ENCODE measurements at regions not wholly inside any gene's neighbourhood (a gene's known extent, or its start where the extent isn't known, plus 50 kb on each side); places are given as distances from the start of the nearest gene placed in this dataset.

DNA sequence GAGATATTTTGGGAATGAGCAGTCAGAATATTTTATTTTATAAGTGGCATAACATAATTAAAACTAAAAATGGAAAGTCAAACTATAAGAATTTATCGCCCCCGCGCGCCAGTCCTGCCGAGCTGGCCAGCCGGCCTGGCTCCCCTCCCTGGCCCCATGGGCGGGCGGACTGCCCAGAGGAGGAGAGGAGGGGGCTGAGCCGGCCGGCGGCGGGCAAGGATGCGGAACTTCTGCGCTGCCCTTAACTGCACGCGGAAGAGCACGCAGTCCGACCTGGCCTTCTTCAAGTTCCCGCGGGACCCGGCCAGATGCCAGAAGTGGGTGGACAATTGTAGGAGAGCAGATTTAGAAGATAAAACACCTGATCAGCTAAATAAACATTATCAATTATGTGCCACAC is 96.8 kb downstream of the DKK1 start:
- Mint-ChIP-seq H3K4me1 (ENCODE audit: low read depth) (no peaks in the 10 kb centered on the region), H3K36me3 (ENCODE audit: insufficient read depth in 2 of 2) (peaks cover 0 to 2% of the 10 kb centered on the region in 2 donors), H3K27me3 (ENCODE audit: low read depth) (no peaks in the 10 kb centered on the region), H3K9me3 (peaks cover 3 to 7% of the 10 kb centered on the region in 2 donors), H3K27ac (no peak overlapping the region), H3K4me3 (no peak overlapping the region)
- DNase-seq (no peak), ATAC-seq (replicated peaks in 1 of 2) (no peak)

DNA sequence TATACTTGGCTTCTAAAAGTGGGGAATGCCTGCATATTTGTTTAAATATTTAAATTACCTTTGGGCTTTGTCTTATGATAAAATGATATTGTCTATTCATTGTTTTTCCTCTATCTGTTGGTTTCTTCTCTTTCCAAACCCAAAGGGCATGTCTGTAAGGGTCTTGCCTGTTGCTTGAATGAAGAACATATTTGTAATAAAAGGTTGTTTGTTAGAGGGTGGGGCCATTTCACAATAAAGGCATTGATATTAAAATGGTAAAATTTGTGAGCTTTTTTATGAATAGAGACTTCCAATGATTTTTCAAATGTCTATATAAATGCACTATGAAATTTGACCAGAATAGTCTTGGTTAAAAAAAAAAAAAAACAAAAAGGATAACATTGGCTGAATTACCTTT is 105.2 kb downstream of the DKK1 start:
- Mint-ChIP-seq H3K27me3 (ENCODE audit: low read depth) (no peaks in the 10 kb centered on the region), H3K4me1 (ENCODE audit: low read depth) (no peaks in the 10 kb centered on the region)
- ATAC-seq (replicated peaks in 1 of 2): no peak

DNA sequence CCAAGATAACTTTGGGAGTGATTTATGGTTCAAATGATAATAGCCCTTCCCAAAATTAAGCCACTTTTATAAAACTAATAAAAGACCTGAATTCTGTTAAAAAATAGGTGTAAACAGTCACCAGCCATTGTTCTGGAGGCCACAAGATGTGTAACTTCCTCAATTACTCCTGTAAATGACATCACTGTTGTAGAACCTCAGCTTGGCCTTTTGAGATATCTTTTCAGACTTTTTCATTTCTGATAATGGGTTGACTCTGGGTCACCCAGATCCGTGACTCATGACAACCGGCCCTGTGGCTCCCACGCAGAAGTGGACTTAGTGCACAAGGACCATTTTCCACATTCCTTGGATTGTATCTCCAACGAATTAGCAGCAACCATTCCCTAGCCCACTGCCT is 106.6 kb downstream of the DKK1 start:
- DNase-seq (no peak), ATAC-seq (replicated peaks in 1 of 2) (no peak)
- Mint-ChIP-seq H3K9me3 (peaks cover 2 to 4% of the 10 kb centered on the region in 2 donors), H3K36me3 (ENCODE audit: insufficient read depth in 2 of 2) (no peaks in the 10 kb centered on the region), H3K27ac (no peak overlapping the region), H3K27me3 (ENCODE audit: low read depth) (no peaks in the 10 kb centered on the region), H3K4me3 (no peak overlapping the region), H3K4me1 (ENCODE audit: low read depth) (no peaks in the 10 kb centered on the region)

More for the DNA sequence above, 105.2 kb downstream of the DKK1 start:
- Mint-ChIP-seq H3K4me3 (no peak overlapping the region), H3K36me3 (ENCODE audit: insufficient read depth in 2 of 2) (no peaks in the 10 kb centered on the region), H3K27ac (no peak overlapping the region), H3K9me3 (peaks cover 1 to 2% of the 10 kb centered on the region in 2 donors)
- DNase-seq: no peak

DNA sequence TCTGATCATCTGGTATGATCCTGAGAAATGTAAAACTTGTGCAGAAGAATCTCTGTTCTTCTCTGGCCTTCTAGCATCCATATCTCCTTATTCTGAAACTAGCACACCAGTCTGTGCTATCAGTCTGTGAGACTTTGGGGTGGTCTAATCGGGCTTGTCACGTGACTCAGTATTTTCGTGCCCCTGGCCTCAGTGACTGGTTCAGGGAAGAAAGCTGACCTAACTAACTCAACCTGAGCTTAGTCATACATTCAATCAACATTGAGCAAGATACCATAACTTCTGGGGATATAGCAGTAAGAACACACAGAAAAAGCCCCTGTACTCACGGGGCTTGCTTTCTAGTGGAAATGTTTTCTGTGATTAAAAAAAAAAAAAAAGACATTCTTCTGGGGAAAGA is 109.3 kb downstream of the DKK1 start:
- no peak overlapping the region for H3K27ac Mint-ChIP-seq
- no peaks in the 10 kb centered on the region for H3K36me3 Mint-ChIP-seq (ENCODE audit: insufficient read depth in 2 of 2)
- no peaks in the 10 kb centered on the region for H3K4me1 Mint-ChIP-seq (ENCODE audit: low read depth)
- H3K27me3 Mint-ChIP-seq (ENCODE audit: low read depth): no peaks in the 10 kb centered on the region
- no peak for ATAC-seq (replicated peaks in 1 of 2)
- H3K4me3 Mint-ChIP-seq: no peak overlapping the region
- no peak for DNase-seq
- peaks cover 5 to 6% of the 10 kb centered on the region in 2 donors for H3K9me3 Mint-ChIP-seq

DNA sequence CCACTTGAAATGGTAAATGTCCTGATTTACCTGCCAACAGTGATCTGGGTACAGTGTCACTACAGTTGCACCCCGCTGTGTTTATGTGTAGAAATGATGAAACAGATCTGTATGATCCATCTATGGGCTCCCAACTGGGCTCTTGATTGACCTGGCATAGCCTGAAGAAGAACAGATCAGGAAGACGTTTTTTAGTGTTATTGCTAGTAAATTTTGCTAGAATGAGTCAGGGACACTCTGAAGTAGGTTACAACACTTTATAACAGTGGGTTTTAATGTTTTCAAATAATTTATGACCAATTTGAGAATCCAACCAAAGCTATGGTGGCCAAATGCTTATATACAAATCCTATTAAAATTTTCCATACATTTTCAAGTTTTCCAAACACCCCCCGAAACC is 110.3 kb downstream of the DKK1 start:
- Mint-ChIP-seq H3K9me3 (peaks cover 5 to 9% of the 10 kb centered on the region in 2 donors), H3K27ac (no peak overlapping the region), H3K36me3 (ENCODE audit: insufficient read depth in 2 of 2) (no peaks in the 10 kb centered on the region), H3K4me1 (ENCODE audit: low read depth) (no peaks in the 10 kb centered on the region), H3K4me3 (no peak overlapping the region), H3K27me3 (ENCODE audit: low read depth) (no peaks in the 10 kb centered on the region)
- ATAC-seq (replicated peaks in 1 of 2) (no peak), DNase-seq (no peak)

DNA sequence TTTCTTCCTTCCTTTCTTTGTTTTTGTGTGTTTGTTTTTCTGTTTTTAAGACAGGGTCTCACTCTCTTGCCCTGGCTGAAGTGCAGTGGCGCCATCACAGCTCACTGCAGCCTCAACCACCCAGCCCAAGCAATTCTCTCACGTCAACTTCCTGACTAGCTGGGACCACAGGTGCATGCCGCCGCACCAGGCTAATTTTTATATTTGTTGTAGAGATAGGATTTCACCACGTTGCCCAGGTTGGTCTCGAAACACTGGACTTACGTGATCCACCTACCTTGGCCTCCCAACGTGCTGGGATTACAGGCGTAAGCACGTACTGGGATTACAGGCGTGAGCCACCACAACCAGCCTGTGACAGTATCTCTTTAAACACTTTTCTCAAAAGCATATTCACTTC is 120.7 kb downstream of the DKK1 start:
- no peaks in the 10 kb centered on the region for H3K36me3 Mint-ChIP-seq (ENCODE audit: insufficient read depth in 2 of 2)
- no peak for ATAC-seq (replicated peaks in 1 of 2)
- H3K4me1 Mint-ChIP-seq (ENCODE audit: low read depth): no peaks in the 10 kb centered on the region
- H3K27me3 Mint-ChIP-seq (ENCODE audit: low read depth): no peaks in the 10 kb centered on the region
- H3K9me3 Mint-ChIP-seq: peaks cover 0 to 1% of the 10 kb centered on the region in 2 donors
- H3K27ac Mint-ChIP-seq: no peak overlapping the region
- no peak overlapping the region for H3K4me3 Mint-ChIP-seq
- DNase-seq: no peak

DNA sequence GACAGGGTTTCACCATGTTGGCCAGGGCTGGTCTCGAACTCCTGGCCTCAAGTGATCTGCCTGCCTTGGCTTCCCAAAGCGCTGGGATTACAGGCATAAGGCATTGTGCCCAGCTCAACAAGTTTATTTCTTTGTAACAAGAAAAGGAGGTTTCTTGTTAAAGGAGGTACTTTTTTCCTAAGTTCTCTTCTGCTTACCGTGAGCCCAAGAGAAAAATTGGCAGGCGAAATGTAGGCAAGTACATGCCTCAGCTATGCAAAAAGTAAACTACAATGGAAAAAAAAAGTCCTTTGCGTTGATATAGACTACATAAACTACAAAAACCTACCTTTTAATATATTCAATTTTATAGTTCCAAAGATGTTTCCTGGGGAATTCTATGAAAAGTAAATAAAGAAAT is 122.6 kb downstream of the DKK1 start:
- H3K27me3 Mint-ChIP-seq (ENCODE audit: low read depth): no peaks in the 10 kb centered on the region
- H3K27ac Mint-ChIP-seq: no peak overlapping the region
- H3K4me1 Mint-ChIP-seq (ENCODE audit: low read depth): no peaks in the 10 kb centered on the region
- ATAC-seq (replicated peaks in 1 of 2) (no peak), DNase-seq (no peak)
- no peaks in the 10 kb centered on the region for H3K36me3 Mint-ChIP-seq (ENCODE audit: insufficient read depth in 2 of 2)
- H3K9me3 Mint-ChIP-seq: peaks cover 0 to 1% of the 10 kb centered on the region in 2 donors
- H3K4me3 Mint-ChIP-seq: no peak overlapping the region

DNA sequence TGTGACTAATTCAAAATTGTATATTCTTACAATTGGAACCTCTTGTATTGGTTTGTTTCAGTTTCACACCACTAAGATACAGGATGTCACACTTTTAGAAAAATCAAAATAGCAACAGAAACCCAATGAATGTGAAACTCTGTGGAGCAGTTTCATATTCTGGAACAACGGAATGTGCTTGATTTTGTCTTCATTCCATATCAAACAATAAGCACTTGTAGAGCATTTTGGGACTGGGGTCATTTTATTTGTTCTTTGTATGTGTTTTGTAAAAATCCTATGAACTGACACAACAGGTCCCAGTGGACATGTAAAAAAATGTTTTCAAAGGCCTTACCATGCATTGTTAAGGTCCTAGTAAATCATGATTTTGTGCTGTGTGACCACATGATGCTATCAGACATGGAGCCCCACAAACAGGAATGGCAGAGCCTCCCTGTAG is 123.1 kb downstream of the DKK1 start:
- Mint-ChIP-seq H3K9me3 (peaks cover 0 to 1% of the 10 kb centered on the region in 2 donors), H3K27me3 (ENCODE audit: low read depth) (no peaks in the 10 kb centered on the region), H3K4me3 (no peak overlapping the region), H3K27ac (no peak overlapping the region), H3K36me3 (ENCODE audit: insufficient read depth in 2 of 2) (no peaks in the 10 kb centered on the region), H3K4me1 (ENCODE audit: low read depth) (no peaks in the 10 kb centered on the region)
- DNase-seq: no peak
- ATAC-seq (replicated peaks in 1 of 2): no peak

DNA sequence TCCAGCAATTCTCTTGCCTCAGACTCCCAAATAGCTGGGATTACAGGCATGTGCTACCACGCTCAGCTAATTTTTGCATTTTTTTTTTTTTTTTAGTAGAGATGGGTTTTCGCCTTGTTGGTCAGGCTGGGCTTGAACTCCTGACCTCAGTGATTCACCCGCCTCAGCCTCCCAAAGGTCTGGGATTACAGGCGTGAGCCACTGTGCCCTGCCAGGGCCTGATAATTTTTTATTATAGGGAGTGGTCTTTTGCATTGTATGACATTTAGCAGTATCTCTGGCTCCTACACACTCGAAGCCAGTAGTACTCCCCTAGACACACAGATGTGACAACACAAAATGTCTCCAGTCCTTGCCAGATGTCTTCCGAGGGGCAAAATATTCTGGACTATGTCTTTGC is 124.0 kb downstream of the DKK1 start:
- Mint-ChIP-seq H3K9me3 (peaks cover 0 to 1% of the 10 kb centered on the region in 2 donors), H3K4me3 (no peak overlapping the region), H3K27ac (no peak overlapping the region), H3K4me1 (ENCODE audit: low read depth) (no peaks in the 10 kb centered on the region), H3K36me3 (ENCODE audit: insufficient read depth in 2 of 2) (no peaks in the 10 kb centered on the region), H3K27me3 (ENCODE audit: low read depth) (no peaks in the 10 kb centered on the region)
- DNase-seq: no peak
- ATAC-seq (replicated peaks in 1 of 2): no peak

DNA sequence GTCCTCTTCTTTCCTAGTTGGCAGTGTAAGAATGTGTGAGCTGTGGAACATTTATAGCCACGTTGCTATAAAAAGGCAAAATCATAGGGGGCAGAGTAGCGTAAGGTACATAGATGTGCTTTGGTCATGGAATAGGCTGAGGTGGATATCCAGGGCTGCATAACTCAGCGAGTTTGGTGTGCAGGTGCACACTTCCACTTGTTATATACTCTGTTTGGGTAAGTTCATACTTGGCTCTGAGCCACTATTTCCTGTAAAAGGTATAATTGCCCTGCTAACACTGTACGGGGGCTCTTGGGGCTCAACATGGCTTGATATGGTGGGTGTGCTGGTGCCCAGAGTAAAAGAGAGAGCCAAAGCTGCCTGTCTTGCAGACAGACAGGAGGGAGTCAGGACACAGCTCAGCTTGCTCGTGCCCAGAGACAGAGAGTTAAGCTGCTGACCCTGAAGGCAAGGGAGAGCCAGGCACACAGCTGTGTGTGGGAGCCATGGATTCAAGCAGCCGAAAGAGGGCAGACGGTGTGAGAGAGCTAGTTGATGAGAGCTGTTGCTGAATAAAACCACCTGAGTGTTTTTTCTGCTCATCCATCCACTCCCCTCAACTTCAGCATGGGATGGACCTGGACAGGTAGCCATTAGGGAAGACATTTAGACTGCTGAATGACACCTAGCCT is 126.7 kb downstream of the DKK1 start:
- Mint-ChIP-seq H3K4me1 (ENCODE audit: low read depth) (no peaks in the 10 kb centered on the region), H3K36me3 (ENCODE audit: insufficient read depth in 2 of 2) (no peaks in the 10 kb centered on the region), H3K9me3 (no peaks in the 10 kb centered on the region), H3K27me3 (ENCODE audit: low read depth) (no peaks in the 10 kb centered on the region), H3K27ac (no peak overlapping the region), H3K4me3 (no peak overlapping the region)
- DNase-seq (no peak), ATAC-seq (replicated peaks in 1 of 2) (no peak)

DNA sequence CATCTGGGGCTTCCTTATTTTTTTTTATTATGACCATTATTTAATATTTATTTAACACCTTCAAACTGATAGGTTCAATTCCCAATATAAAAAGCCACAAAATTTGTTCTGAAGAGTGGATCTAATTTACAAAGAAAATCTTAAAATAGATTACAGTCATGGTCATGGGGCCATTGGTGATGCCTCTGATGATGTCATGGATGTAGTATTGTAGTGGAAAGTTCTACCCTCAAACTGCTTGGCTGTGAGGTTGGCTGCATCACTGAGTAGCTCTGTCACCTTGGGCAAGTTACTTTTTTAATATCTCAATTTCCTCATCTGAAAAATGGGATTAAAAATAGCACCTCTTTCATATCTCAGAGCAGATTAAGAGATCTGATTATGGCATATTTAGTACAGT is 128.5 kb downstream of the DKK1 start:
- Mint-ChIP-seq H3K36me3 (ENCODE audit: insufficient read depth in 2 of 2) (no peaks in the 10 kb centered on the region), H3K4me1 (ENCODE audit: low read depth) (no peaks in the 10 kb centered on the region), H3K27me3 (ENCODE audit: low read depth) (no peaks in the 10 kb centered on the region), H3K9me3 (no peaks in the 10 kb centered on the region), H3K27ac (no peak overlapping the region), H3K4me3 (no peak overlapping the region)
- ATAC-seq (replicated peaks in 1 of 2) (no peak), DNase-seq (no peak)

DNA sequence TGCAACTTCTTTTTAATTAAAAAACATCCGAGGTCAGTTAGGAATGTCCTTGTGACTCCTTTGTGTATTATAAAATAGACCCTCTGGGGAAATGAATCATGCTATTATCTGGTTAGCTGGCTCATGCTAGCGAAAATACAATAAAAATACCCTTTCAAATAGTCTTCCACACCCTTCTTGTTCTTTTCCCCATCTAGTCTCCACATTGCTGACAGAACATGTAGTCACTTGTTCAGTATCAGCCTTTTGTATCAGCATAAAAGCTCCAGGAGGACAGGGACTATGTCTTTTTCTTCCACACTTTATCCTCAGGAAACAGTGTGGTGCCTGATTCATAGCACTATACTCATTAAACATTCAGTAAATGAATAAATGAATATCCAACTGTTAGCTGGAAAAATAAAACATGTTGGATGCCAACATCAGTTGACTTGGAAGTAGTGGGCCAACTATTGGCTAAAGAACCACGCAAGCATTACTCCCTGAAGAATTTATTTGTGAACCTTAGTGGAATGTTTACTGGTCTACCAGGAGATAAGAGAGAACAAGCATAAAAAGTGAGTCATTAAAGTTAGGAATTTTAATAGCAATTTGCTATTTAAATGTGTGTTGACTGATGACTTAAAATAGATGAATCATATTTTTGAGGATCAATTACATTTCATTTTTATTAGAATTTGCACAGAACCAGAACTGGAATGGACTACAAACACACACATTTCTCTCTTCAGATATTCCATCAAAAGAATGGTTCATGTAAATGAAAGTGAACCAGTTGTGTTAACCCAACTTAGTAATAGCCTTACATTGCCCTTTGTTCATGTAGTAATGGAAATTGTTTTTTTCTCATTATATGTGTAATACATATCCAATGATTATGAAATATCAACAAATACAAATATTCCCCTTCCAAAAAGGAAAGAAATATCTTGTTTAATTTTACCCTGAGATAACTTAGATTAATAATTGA is 129.6 kb downstream of the DKK1 start:
- no peak overlapping the region for H3K4me3 Mint-ChIP-seq
- no peak for ATAC-seq (replicated peaks in 1 of 2)
- H3K36me3 Mint-ChIP-seq (ENCODE audit: insufficient read depth in 2 of 2): no peaks in the 10 kb centered on the region

DNA sequence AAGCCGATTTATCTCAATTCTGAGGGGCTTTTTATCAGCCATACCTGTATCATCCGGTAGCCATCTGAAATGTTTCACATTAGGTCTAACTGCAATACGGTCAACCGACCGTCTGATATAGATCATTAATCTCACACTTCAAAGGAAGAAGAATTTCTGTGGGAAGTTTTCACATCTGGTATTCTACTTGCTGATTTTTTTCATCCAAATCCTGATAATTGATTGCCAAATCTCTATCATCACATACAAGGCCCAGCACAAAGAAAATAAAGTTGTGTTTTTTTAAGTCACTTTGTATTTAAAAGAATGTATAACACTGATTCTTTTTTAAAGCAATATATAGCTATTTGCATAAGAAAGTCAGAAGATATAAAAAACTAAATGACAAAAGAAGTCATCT is 132.3 kb downstream of the DKK1 start:
- ATAC-seq (replicated peaks in 1 of 2): no peak
- Mint-ChIP-seq H3K9me3 (no peaks in the 10 kb centered on the region), H3K4me1 (ENCODE audit: low read depth) (no peaks in the 10 kb centered on the region), H3K27ac (no peak overlapping the region), H3K4me3 (no peak overlapping the region), H3K36me3 (ENCODE audit: insufficient read depth in 2 of 2) (no peaks in the 10 kb centered on the region), H3K27me3 (ENCODE audit: low read depth) (no peaks in the 10 kb centered on the region)
- DNase-seq: no peak

More for the DNA sequence above, 129.6 kb downstream of the DKK1 start:
- Mint-ChIP-seq H3K27me3 (ENCODE audit: low read depth) (no peaks in the 10 kb centered on the region), H3K9me3 (no peaks in the 10 kb centered on the region), H3K27ac (no peak overlapping the region), H3K4me1 (ENCODE audit: low read depth) (no peaks in the 10 kb centered on the region)
- no peak for DNase-seq

Measured in activated T-cell treated with anti-CD3 and anti-CD28 coated beads, Interleukin-2, amount 50 U/mL, for 72 hours (primary cell).